Endothelial cell (in vitro differentiated cells): ENCODE measurements at regions not wholly inside any gene's neighbourhood (a gene's known extent, or its start where the extent isn't known, plus 50 kb on each side); places are given as distances from the start of the nearest gene placed in this dataset.
"Not testable (repeated sequence)": the region's sequence is repeated elsewhere in the genome, so short reads cannot be mapped to it uniquely, and the experiment has no call there.

Experiments
- DNase-seq: peaks from one replicate; pipeline ENCODE4 v3.0.0; 2021; ENCODE audit warnings: low spot score
- H3K27ac Mint-ChIP-seq: one replicate; pipeline ENCODE4 v1.8.0; 2021; ENCODE audit warnings: mixed read lengths, inconsistent platforms; ENCODE audit not compliant: unreplicated experiment
- H3K27me3 Mint-ChIP-seq: one replicate; pipeline ENCODE4 v1.8.0; 2021; ENCODE audit warnings: mild to moderate bottlenecking, moderate library complexity, mixed read lengths, inconsistent platforms; ENCODE audit not compliant: unreplicated experiment
- H3K36me3 Mint-ChIP-seq: one replicate; pipeline ENCODE4 v1.8.0; 2021; ENCODE audit warnings: mild to moderate bottlenecking, low read depth, mixed read lengths, inconsistent platforms; ENCODE audit not compliant: unreplicated experiment
- H3K4me1 Mint-ChIP-seq: one replicate; pipeline ENCODE4 v1.8.0; 2021; ENCODE audit warnings: mild to moderate bottlenecking, mixed read lengths, inconsistent platforms; ENCODE audit not compliant: unreplicated experiment
- H3K4me3 Mint-ChIP-seq: one replicate; pipeline ENCODE4 v1.8.0; 2021; ENCODE audit warnings: mild to moderate bottlenecking, mixed read lengths, inconsistent platforms; ENCODE audit not compliant: unreplicated experiment
- H3K9me3 Mint-ChIP-seq: one replicate; pipeline ENCODE4 v1.8.0; 2021; ENCODE audit warnings: mixed read lengths, inconsistent platforms; ENCODE audit not compliant: unreplicated experiment
- CTCF ChIP-seq: fragments of 200-600 bp; sonication (generic); IDR thresholded peaks from one replicate; pipeline ENCODE4 v1.5.0; 2021; ENCODE audit warnings: antibody characterized with exemption; ENCODE audit not compliant: unreplicated experiment

DNA sequence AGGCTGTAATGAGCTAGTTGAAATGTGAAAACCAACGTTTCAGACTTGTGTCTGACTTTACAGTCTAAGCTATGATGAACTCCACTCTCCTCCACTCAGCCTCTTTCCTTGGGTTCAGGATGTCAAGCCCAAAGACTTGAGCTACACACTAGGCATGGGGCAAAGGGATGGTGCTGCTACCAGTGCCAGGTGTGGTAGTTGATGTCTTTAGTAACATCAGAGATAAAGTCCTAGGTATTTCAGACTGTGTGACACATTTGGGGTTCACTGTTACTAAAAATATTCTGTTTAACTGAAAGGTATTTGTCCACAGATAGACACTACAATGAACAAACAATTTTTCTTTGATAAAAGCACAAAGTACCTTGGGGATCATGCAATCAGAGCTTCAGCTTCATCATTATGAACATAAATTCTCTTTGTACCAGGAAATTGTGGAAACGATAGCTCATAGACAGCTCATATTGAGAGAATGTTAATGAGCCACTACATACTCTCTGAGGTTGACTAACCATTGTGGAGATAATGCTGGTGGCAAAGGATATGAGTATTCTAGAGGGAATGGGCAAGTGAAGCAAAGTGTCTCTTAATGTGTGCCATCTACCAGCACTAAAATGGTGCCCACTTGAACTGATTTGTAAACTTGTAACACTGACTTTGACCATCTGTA is 253.7 kb upstream of the THUMPD2 start:
- no peaks in the 10 kb centered on the region for H3K9me3 Mint-ChIP-seq
- DNase-seq, result no peak
- no peaks in the 10 kb centered on the region for H3K27me3 Mint-ChIP-seq
- no peak overlapping the region for H3K27ac Mint-ChIP-seq
- H3K36me3 Mint-ChIP-seq, result no peaks in the 10 kb centered on the region
- no peak for TF ChIP-seq CTCF
- H3K4me1 Mint-ChIP-seq, result no peaks in the 10 kb centered on the region
- no peak overlapping the region for H3K4me3 Mint-ChIP-seq

DNA sequence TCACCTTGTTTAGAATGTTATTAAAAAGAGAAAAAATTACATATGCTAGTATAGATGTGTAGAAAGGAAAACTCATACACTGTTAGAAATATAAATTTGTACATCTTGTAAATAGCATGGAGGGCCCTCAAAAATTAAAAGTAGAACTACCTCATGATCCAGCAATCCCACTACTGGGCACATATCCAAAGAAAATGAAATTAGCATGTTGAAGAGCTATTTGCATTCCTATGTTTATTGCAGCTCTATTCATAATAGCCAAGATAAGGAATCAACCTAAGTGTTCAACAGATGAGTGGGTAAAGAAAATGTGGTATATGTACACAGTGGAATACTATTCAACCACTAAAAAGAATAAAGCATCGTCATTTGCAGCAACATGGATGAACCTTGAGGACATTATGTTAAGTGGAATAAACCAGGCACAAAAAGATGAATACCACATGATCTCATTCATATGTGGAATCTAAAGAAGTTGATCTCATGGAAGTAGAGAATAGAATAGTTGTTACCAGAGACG is 251.5 kb upstream of the THUMPD2 start:
- no peak for DNase-seq
- Mint-ChIP-seq H3K27ac (no peak overlapping the region), H3K27me3 (no peaks in the 10 kb centered on the region), H3K4me1 (no peaks in the 10 kb centered on the region), H3K36me3 (no peaks in the 10 kb centered on the region), H3K9me3 (no peaks in the 10 kb centered on the region), H3K4me3 (no peak overlapping the region)
- TF ChIP-seq CTCF, result no peak

DNA sequence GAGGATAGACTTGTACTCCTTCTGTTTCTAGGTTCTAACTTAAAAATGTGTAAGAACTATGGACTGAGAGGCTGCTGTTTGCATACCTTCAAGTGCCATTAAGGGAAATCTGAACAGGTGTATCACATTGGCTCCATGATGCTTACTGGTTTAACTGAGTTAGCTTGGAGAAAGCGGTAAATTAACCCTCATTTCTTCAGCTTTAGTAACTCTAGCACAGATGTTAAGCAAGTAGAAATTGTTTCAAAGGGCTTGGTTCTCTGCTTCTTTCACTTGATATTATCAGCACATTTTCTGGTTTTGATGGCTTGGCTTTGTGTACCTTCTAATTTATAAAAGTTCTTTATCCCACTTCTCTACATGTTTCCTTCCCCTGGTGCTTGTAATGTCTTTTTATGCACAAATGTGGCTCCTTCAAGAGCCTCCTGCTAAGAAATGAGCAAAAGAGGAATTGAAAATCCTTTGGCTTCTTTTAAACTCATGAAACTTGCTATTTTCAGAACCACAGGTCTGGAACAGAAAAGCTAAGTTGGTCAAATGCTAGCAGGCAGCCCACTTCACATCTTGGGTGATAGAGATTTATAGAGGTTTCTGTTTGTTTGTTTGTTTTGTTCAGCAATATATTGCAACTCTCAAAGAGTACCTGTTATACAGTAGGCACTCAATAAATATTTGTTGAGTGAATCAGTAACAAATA is 249.9 kb upstream of the THUMPD2 start:
- Mint-ChIP-seq H3K36me3 (no peaks in the 10 kb centered on the region), H3K27ac (no peak overlapping the region), H3K4me1 (no peaks in the 10 kb centered on the region), H3K9me3 (no peaks in the 10 kb centered on the region), H3K4me3 (no peak overlapping the region), H3K27me3 (peaks cover under 1% of the 10 kb centered on the region)
- TF ChIP-seq CTCF, result no peak
- DNase-seq, result no peak

- no peaks in the 10 kb centered on the region for H3K36me3 Mint-ChIP-seq
- no peak for TF ChIP-seq CTCF
- H3K9me3 Mint-ChIP-seq, result peaks cover 4% of the 10 kb centered on the region
- no peaks in the 10 kb centered on the region for H3K4me1 Mint-ChIP-seq
- H3K27me3 Mint-ChIP-seq, result peaks cover 2% of the 10 kb centered on the region
- DNase-seq, result no peak
- H3K4me3 Mint-ChIP-seq, result no peak overlapping the region
- no peak overlapping the region for H3K27ac Mint-ChIP-seq
Measured at GRCh38 chr2:40027968-40028367, 248.9 kb upstream of the THUMPD2 start.

- H3K9me3 Mint-ChIP-seq, result peaks cover 21% of the 10 kb centered on the region
- H3K27me3 Mint-ChIP-seq, H3K4me3 Mint-ChIP-seq, H3K36me3 Mint-ChIP-seq, DNase-seq, H3K27ac Mint-ChIP-seq, H3K4me1 Mint-ChIP-seq: not testable (repeated sequence)
Measured at GRCh38 chr2:40025276-40025675, 246.2 kb upstream of the THUMPD2 start.
